NCI-H1105 (cell line): ENCODE measurements at regions not wholly inside any gene's neighbourhood (a gene's known extent, or its start where the extent isn't known, plus 50 kb on each side); places are given as distances from the start of the nearest gene placed in this dataset.
"Not testable (repeated sequence)": the region's sequence is repeated elsewhere in the genome, so short reads cannot be mapped to it uniquely, and the experiment has no call there.

Experiments used
- DNase-seq: peaks from one replicate; lab custom pipeline; 2025; lab: John Stamatoyannopoulos, UW

GRCh38 chr1:112099979-112100378 lies 110.5 kb upstream of the KCND3 start:
- no peak for DNase-seq

DNA sequence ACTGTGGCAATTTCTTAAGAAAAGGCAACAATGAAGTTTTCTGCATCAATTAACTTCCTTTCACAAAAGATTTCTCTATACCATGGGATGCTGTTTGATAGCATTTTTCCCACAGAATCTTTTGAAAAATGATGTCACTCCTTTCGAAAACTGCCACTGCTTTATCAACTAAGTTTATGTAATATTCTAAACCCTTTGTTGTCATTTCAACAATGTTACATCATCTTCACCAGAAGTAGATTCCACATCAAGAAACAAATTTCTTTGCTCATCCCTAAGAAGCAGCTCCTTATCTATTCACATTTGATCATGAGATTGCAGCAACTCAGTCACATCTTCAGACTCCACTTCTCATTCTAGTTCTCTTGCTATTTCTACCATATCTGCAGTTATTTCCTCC lies 116.1 kb upstream of the KCND3 start:
- no peak for DNase-seq

DNA sequence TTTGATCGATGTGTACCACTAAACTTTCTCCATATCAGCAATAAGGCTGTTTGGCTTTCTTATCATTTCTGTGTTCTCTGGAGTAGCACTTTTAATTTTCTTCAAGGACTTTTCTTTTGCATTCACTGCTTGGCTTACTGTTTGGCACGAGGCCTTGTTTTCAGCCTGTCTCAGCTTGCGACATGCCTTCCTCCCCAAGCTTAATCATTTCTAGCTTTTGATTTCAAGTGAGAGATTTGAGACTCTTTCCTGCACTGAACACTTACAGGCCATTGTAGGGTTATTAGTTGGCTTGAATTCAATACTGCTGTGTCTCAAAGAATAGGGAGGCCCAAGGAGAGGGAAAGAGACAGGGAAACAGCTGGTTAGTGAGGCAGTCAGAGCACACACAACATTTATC lies 120.6 kb upstream of the KCND3 start:
- DNase-seq: peak; percentile 6

- no peak for DNase-seq
These were observed 122.3 kb upstream of the KCND3 start for GRCh38 chr1:112111734-112112133.

GRCh38 chr1:112114540-112114939 lies 125.1 kb upstream of the KCND3 start:
- no peak for DNase-seq

GRCh38 chr1:112126598-112126997 lies 137.1 kb upstream of the KCND3 start:
- no peak for DNase-seq

DNA sequence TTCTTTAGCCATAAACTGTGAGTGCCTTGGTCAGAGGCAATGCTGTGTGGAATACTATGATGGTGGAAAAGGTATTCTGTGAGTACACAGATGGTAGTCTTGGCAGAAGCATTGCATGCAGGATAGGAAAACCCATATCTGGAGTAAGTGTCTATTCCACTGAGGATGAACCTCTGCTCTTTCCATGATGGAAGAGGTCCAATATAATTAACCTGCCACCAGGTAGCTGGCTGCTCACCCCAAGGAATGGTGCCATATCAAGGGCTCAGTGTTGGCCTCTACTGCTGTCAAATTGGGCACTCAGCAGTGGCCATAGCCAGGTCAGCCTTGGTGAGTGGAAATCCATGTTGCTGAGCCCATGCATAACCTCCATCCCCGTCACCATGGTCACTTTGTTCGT lies 138.1 kb upstream of the KCND3 start:
- DNase-seq: not testable (repeated sequence)

DNA sequence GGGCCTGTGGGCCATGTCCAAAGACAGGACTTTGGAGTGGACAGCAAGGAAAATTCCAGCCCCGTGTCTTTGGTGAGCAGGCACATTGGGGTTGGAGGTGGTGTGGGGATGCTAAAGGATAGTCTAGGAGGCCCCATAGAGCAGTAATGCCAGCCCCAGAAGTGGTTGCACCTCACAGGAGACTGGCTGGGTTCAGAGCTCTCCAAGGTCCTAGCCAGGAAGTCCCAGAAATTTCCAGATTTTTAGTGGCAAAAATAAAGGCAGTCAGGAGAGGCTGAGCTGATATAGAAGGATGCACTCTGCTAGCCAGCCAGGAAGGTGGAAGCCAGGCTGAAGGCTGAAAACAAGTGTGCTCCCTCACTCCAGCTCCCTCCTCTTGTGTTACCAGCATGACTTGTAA lies 144.0 kb upstream of the KCND3 start:
- no peak for DNase-seq

DNA sequence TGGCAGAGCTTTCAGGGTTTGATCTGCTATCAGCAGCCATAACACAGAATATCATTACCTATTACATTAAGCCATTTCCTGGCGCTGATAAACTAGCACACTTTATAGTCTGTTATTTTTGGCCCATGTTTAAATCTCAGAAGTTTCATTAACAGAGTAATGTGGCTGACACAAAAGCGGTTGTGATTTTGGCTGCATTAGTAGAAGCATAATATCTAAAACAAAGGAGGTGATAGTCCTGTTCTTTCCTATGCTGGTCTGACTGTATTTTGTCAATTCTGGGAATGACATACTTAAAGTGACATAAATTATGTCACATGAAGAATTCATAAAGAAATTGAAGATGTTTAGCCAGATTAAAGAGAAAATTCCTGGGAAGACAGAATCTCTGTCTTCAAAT lies 151.3 kb upstream of the KCND3 start:
- DNase-seq: no peak

DNA sequence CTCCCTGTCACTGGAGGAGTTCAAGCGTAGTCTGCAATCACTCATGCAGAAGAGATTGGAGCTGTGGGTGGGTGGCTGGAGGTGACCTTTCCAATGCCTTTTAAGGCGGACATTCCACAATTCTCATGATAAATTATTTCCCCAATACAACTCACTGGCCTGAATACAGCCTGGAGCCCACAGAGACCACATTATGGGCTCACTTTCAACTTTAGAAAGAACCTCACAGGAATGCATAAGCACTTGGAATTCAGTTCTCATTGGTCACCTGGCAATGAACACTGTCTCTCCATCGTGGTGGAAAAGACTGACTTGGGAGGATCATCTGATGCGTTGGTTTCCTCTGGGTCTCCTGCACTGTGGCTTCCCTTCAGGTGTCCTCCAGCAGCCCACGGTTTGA lies 151.8 kb upstream of the KCND3 start:
- no peak for DNase-seq

GRCh38 chr1:112141923-112142322 lies 152.5 kb upstream of the KCND3 start:
- DNase-seq: no peak

DNA sequence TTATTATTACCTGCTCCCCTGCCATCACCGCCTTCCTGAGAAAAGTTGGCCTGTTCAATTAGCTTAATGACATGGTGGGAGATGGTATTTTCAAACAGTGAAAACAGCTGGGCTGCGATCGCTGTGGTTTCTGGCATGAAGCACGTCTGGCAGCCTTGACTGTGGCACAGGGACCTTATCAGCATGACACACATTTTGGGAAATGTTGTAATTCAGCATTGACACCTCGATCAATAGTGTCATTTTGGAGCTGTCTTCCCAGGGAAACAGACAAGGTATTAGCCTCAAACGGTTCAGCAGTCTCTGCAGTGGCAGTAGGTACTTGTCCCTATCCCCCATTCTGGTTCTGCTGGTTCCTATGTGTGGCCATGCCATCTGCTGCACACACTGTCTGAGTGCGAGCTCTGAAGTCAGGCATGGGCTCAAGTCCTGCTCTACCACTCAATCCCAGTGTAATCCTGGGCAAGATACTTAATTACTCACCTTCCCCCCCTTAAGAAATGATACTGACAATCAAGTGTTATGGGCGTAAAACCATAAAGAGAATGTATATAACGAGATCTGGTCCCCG lies 154.5 kb upstream of the KCND3 start:
- DNase-seq: peak; percentile 64

GRCh38 chr1:112144733-112145426 lies 155.4 kb upstream of the KCND3 start:
- peak; percentile 88 for DNase-seq

DNA sequence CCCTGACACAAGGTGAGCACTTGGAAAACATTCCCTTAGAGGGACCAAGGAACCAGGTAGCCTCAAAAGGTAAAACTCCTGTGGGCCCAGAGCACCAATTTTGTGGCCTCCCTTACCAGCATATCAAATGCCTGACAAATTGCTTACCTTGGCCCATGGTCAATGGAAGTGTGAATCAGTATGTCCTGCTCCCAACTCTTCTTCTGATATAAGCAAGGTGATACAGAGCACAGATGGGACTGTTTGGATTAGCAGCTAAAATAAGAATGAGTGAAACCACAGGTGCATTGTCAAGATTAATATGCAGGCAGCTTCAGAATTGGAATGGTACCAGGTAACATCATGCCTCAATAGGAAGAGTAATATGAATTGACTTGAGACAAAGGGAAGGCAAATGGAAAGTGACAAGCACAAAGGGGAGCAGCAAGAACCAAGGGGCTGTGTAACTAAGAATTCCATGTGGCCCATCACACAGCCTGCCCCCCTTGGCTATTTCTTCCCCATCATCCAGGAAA lies 156.8 kb upstream of the KCND3 start:
- DNase-seq: no peak

DNA sequence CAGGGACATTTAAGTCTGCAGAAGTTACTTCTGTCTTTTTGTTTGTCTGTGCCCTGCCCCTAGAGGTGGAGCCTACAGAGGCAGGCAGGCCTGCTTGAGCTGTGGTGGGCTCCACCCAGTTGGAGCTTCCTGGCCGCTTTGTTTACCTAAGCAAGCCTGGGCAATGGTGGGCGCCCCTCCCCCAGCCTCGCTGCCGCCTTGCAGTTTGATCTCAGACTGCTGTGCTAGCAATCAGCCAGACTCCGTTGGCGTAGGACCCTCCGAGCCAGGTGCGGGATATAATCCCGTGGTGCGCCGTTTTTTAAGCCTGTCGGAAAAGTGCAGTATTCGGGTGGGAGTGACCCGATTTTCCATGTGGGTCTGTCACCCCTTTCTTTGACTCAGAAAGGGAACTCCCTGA lies 170.7 kb upstream of the KCND3 start:
- DNase-seq: not testable (repeated sequence)

DNA sequence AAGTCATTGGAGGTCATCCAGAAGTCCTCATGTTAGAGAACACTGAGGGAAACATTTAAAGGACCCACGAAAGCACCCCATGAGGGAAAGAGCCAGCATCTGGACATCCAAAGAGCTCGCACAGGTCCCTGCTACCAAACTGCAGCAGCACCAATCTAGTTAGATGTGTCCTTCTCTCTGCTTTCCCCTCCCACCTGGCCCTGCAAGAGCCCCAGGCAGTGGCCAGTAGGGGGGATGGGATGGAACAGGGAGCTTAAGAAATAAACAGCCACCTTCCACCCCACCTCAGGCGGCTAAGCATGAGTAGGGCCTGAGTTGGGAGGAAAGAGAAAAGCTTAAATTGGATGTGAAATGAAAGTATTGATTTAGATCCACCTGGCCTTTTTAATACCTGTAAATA lies 175.9 kb upstream of the KCND3 start:
- no peak for DNase-seq

DNA sequence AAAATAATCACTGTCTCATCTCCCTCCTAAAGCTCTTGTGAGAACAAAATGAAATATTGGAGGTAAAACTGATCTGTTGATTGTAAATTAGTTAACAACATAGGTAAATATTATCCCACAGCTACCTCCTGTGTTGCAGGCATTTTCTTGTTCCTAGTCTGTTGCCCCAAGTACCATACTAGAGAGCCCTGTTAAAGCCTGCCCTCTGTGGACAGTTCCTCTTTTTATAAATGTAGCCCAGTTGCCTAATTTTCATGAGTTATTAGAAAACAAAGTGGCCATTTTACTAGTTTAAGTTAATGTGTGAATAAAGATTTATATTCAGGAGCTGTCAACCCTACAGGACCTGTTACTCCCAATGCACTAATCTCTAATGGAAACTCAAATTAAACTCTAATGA lies 180.0 kb upstream of the KCND3 start:
- no peak for DNase-seq

GRCh38 chr1:112172294-112172882 lies 182.9 kb upstream of the KCND3 start:
- DNase-seq: no peak

DNA sequence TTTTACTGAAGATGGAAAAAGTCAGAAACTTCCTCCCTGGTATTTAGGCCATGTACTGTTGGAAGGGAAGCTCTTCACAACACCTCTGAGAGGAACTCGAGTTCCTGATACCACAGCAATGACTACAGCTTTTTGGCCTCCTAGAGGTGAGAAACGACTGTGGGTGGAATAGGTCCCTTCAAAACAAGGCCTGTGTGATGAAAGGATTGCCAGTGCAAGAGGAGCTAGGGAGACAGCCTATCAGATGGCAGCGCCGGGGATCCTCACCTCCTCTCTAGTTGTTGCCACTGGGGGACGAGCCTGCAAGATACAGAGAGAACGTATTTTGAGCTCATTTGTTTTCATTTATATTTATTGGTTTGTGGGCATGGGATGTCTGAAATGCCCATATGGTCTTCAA lies 187.8 kb upstream of the KCND3 start:
- no peak for DNase-seq

GRCh38 chr1:112188611-112189010 lies 199.1 kb upstream of the KCND3 start:
- DNase-seq: no peak

DNA sequence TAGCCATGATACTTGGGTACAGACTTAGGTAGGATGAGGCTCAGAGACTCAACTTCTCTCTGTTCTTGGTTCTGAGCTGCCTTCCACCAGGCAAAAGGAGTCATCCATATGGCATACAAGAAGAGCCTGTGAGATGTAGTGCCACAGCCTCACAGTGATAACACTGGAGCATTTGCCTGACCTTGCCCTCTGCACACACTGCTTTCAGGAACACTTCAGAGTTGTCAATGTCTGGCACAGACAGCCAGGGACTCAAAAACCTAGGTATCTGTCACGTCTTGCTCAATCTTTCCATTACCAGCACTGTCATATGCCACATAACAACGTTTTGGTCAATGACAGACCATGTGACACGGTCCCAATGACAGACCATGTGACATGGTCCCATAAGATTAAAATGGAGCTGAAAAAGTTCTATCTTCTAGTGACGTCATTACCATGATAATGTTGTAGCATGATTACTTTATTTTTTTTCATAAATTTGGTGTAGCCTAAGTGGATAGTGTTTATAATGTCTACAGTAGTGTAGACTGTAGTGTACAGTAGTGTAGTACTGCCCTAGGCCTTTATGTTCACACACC lies 199.9 kb upstream of the CTTNBP2NL start:
- no peak for DNase-seq

DNA sequence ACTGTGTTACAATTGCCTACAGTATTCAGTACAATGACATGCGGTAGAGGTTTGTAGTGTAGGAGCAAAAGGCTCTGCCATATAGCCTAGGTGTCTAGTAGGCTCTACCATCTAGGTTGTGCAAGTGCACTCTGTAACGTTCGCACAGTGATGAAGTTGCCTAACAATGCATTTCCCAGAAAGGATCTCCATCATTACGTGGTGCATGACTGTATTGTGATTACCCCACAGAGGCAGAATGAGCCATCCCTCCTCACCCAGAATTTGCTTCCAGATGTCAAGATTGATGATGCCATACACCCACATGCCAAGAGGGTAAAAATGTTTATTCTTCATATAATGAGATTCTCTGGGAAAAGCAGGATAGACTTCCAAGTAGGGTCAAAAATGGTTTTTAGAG lies 199.3 kb upstream of the CTTNBP2NL start:
- no peak for DNase-seq

DNA sequence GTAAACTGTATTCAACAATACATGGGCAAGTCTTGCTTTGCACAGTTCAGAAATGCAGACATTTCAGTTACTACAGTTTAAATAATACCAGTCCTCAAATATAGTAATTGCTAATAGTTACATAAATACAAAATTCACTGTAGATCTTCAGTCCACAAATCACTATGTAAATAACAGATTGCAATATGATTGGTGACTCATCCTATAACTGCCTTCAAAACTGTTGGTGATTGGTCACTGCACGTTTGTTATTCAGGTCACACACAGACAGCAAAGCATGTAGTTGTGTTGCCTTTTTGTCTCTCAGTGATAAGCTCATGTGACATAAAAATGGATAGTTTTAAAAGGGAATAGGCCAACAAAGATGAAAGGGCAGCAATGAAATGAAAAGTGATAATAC lies 186.5 kb upstream of the CTTNBP2NL start:
- DNase-seq: no peak
